Neural crest cell (in vitro differentiated cells): ENCODE measurements at regions not wholly inside any gene's neighbourhood (a gene's known extent, or its start where the extent isn't known, plus 50 kb on each side); places are given as distances from the start of the nearest gene placed in this dataset.

Source experiments
- DNase-seq: peaks from one replicate; pipeline ENCODE4 v3.0.0; 2021; ENCODE audit warnings: low read depth, mixed read lengths, low spot score
- H3K27ac Mint-ChIP-seq: one replicate; pipeline ENCODE4 v1.8.0; 2021; ENCODE audit warnings: mild to moderate bottlenecking, mixed read lengths; ENCODE audit not compliant: unreplicated experiment
- H3K27me3 Mint-ChIP-seq: 2 replicates; pipeline ENCODE4 v1.8.0; 2021; ENCODE audit warnings: low read depth, mild to moderate bottlenecking, mixed read lengths
- H3K36me3 Mint-ChIP-seq: 2 replicates; pipeline ENCODE4 v1.8.0; 2021; ENCODE audit warnings: low read depth, mild to moderate bottlenecking, mixed read lengths
- H3K4me1 Mint-ChIP-seq: 2 replicates; pipeline ENCODE4 v1.8.0; 2021; ENCODE audit warnings: mixed read lengths
- H3K4me3 Mint-ChIP-seq: one replicate; pipeline ENCODE4 v1.8.0; 2021; ENCODE audit warnings: mild to moderate bottlenecking, mixed read lengths
- H3K9me3 Mint-ChIP-seq: 2 replicates; pipeline ENCODE4 v1.8.0; 2021; ENCODE audit warnings: mixed read lengths
- CTCF ChIP-seq: fragments of 200-600 bp; sonication (generic); conservative IDR thresholded peaks from 2 replicates; pipeline ENCODE4 v1.5.0; 2021; ENCODE audit warnings: antibody characterized with exemption, mild to moderate bottlenecking

GRCh38 chr10:80697926-80698325 is 160.2 kb downstream of the SH2D4B start:
- no peaks in the 10 kb centered on the region for H3K36me3 Mint-ChIP-seq

GRCh38 chr10:80699602-80700039 is 161.9 kb downstream of the SH2D4B start:
- H3K4me3 Mint-ChIP-seq: no peak overlapping the region

More at GRCh38 chr10:80697926-80698325, 160.2 kb downstream of the SH2D4B start:
- no peak overlapping the region for H3K4me3 Mint-ChIP-seq
- DNase-seq: no peak
- peaks cover 30% of the 10 kb centered on the region for H3K27me3 Mint-ChIP-seq
- H3K27ac Mint-ChIP-seq: no peak overlapping the region
- no peak for TF ChIP-seq CTCF
- H3K9me3 Mint-ChIP-seq: no peaks in the 10 kb centered on the region
- H3K4me1 Mint-ChIP-seq: peaks cover 23% of the 10 kb centered on the region

GRCh38 chr10:80700252-80700651 is 162.6 kb downstream of the SH2D4B start:
- Mint-ChIP-seq H3K27me3 (peaks cover 18% of the 10 kb centered on the region), H3K27ac (no peak overlapping the region), H3K36me3 (no peaks in the 10 kb centered on the region), H3K4me3 (no peak overlapping the region), H3K9me3 (no peaks in the 10 kb centered on the region), H3K4me1 (peaks cover 26% of the 10 kb centered on the region)
- DNase-seq: no peak
- TF ChIP-seq CTCF: no peak

More at GRCh38 chr10:80699602-80700039, 161.9 kb downstream of the SH2D4B start:
- Mint-ChIP-seq H3K4me1 (peaks cover 26% of the 10 kb centered on the region), H3K36me3 (no peaks in the 10 kb centered on the region), H3K27ac (no peak overlapping the region), H3K27me3 (peaks cover 22% of the 10 kb centered on the region), H3K9me3 (no peaks in the 10 kb centered on the region)
- peak; percentile 93 for TF ChIP-seq CTCF
- DNase-seq: peak; percentile 94

- TF ChIP-seq CTCF: no peak
- no peak overlapping the region for H3K27ac Mint-ChIP-seq
- no peaks in the 10 kb centered on the region for H3K9me3 Mint-ChIP-seq
- no peak for DNase-seq
- peaks cover 26% of the 10 kb centered on the region for H3K4me1 Mint-ChIP-seq
- H3K4me3 Mint-ChIP-seq: no peak overlapping the region
- no peaks in the 10 kb centered on the region for H3K36me3 Mint-ChIP-seq
- peaks cover 14% of the 10 kb centered on the region for H3K27me3 Mint-ChIP-seq
Observed at GRCh38 chr10:80700760-80701444, 163.2 kb downstream of the SH2D4B start.

GRCh38 chr10:80701706-80702105 is 164.0 kb downstream of the SH2D4B start:
- H3K4me1 Mint-ChIP-seq: peaks cover 26% of the 10 kb centered on the region
- no peaks in the 10 kb centered on the region for H3K36me3 Mint-ChIP-seq
- H3K27me3 Mint-ChIP-seq: peaks cover 14% of the 10 kb centered on the region
- no peak overlapping the region for H3K4me3 Mint-ChIP-seq
- no peak for TF ChIP-seq CTCF
- no peaks in the 10 kb centered on the region for H3K9me3 Mint-ChIP-seq
- H3K27ac Mint-ChIP-seq: no peak overlapping the region
- no peak for DNase-seq
